22Rv1 (cell line): ENCODE measurements at regions not wholly inside any gene's neighbourhood (a gene's known extent, or its start where the extent isn't known, plus 50 kb on each side); places are given as distances from the start of the nearest gene placed in this dataset.

Source experiments
- ZFX ChIP-seq: fragments of 450-650 bp; IDR thresholded peaks from 2 replicates; pipeline ENCODE4 v1.6.1; 2017; ENCODE audit warnings: antibody characterized with exemption, borderline replicate concordance
- TF ChIP-seq, protein P1 (sequence below): fragments of 450-650 bp; IDR thresholded peaks from 2 replicates; pipeline ENCODE4 v1.5.1; 2017; ENCODE audit warnings: mild to moderate bottlenecking

DNA sequence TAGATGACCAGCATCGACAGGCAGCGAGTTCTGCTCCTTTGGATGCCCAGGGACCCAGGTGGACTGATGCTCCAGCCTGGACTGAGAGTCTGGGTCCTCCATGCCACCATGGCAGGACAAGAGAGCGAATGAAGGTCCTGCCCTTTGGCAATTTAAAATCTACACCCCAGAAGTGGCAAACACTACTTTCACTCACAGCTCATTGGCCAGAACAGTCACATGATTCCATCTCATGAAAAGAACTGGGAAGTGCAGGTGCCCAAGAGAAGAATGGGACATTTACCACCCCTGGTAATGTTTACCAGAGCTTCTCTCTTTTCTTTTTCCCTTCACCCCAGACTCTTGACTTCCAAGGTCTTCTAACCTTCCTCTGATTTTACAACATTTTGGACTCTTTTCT, 87.8 kb upstream of the SLCO3A1 start:
- TF ChIP-seq, protein P1, sequence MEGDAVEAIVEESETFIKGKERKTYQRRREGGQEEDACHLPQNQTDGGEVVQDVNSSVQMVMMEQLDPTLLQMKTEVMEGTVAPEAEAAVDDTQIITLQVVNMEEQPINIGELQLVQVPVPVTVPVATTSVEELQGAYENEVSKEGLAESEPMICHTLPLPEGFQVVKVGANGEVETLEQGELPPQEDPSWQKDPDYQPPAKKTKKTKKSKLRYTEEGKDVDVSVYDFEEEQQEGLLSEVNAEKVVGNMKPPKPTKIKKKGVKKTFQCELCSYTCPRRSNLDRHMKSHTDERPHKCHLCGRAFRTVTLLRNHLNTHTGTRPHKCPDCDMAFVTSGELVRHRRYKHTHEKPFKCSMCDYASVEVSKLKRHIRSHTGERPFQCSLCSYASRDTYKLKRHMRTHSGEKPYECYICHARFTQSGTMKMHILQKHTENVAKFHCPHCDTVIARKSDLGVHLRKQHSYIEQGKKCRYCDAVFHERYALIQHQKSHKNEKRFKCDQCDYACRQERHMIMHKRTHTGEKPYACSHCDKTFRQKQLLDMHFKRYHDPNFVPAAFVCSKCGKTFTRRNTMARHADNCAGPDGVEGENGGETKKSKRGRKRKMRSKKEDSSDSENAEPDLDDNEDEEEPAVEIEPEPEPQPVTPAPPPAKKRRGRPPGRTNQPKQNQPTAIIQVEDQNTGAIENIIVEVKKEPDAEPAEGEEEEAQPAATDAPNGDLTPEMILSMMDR = no peak
- no peak for TF ChIP-seq ZFX
